Naive thymus-derived CD4-positive, alpha-beta T cell (primary cell): ENCODE measurements at regions not wholly inside any gene's neighbourhood (a gene's known extent, or its start where the extent isn't known, plus 50 kb on each side); places are given as distances from the start of the nearest gene placed in this dataset.

ENCODE experiments used
- ATAC-seq: fragments of 150-1000 bp; cut with Tn5 transposase; 2 replicates; pipeline ENCODE4 v1.10.0; 2021; ENCODE audit warnings: mild to moderate bottlenecking, moderate library complexity
- CTCF ChIA-PET: fragments of 350-600 bp; sonication (Branson Sonifier 250); formaldehyde crosslinking; loops from one replicate; lab custom pipeline; 2021; ENCODE audit warnings: antibody characterized with exemption; lab: Charles Lee
- POLR2A ChIA-PET: fragments of 350-600 bp; sonication (Branson Sonifier 250); formaldehyde crosslinking; loops from one replicate; lab custom pipeline; 2021; ENCODE audit warnings: antibody characterized with exemption, inconsistent platforms; lab: Charles Lee
- DNase-seq, 9 donors: peaks; one replicate each; pipeline versions ENCODE4 v3.0.0 to v3.0.0-alpha.2; 2020 to 2022; ENCODE audit warnings: mixed read lengths in 1 of 9
- H3K27ac ChIP-seq: one replicate; pipeline ENCODE4 v1.7.0; 2013; ENCODE audit warnings: mild to moderate bottlenecking, low read depth, low read length, moderate library complexity
- H3K27me3 ChIP-seq, 2 donors: one replicate each; pipeline ENCODE4 v1.7.0; 2013; ENCODE audit warnings: low read length in 2 of 2, mild to moderate bottlenecking in 2 of 2, moderate library complexity in 2 of 2; ENCODE audit not compliant: control insufficient read depth in 2 of 2, insufficient read depth in 2 of 2
- H3K36me3 ChIP-seq, 3 experiments: 1 replicate in 2 of 3; 2 replicates in 1 of 3; pipeline ENCODE4 v1.7.0; 2013; ENCODE audit warnings: low read length in 3 of 3, mild to moderate bottlenecking in 3 of 3, moderate library complexity in 1 of 3; ENCODE audit not compliant: insufficient read depth in 3 of 3, control insufficient read depth in 2 of 3
- H3K4me1 ChIP-seq, 2 donors: one replicate each; pipeline ENCODE4 v1.7.0; 2013; ENCODE audit warnings: low read length in 2 of 2, mild to moderate bottlenecking in 2 of 2, moderate library complexity in 1 of 2; ENCODE audit not compliant: control insufficient read depth in 2 of 2, insufficient read depth in 2 of 2
- H3K4me3 ChIP-seq: 2 replicates; pipeline ENCODE4 v1.7.0; 2013; ENCODE audit warnings: mild to moderate bottlenecking, low read length
- H3K9me3 ChIP-seq, 3 experiments: 1 replicate in 2 of 3; 2 replicates in 1 of 3; pipeline ENCODE4 v1.7.0; 2013; ENCODE audit warnings: low read length in 3 of 3; ENCODE audit not compliant: control insufficient read depth in 2 of 3
- H3K27ac Mint-ChIP-seq, 9 donors: one replicate each; pipeline ENCODE4 v1.8.0; 2020 to 2022; ENCODE audit warnings: mixed read lengths in 9 of 9, mild to moderate bottlenecking in 8 of 9, moderate library complexity in 5 of 9, inconsistent platforms in 2 of 9
- H3K27me3 Mint-ChIP-seq, 5 donors: one replicate each; pipeline ENCODE4 v1.8.0; 2021 to 2022; ENCODE audit warnings: mixed read lengths in 5 of 5, mild to moderate bottlenecking in 1 of 5
- H3K36me3 Mint-ChIP-seq, 5 donors: one replicate each; pipeline ENCODE4 v1.8.0; 2020 to 2022; ENCODE audit warnings: mixed read lengths in 5 of 5, mild to moderate bottlenecking in 3 of 5, inconsistent platforms in 1 of 5
- H3K4me1 Mint-ChIP-seq, 7 donors: one replicate each; pipeline ENCODE4 v1.8.0; 2020 to 2022; ENCODE audit warnings: mixed read lengths in 7 of 7, mild to moderate bottlenecking in 3 of 7, inconsistent platforms in 1 of 7
- H3K4me3 Mint-ChIP-seq, 10 donors: one replicate each; pipeline ENCODE4 v1.8.0; 2020 to 2022; ENCODE audit warnings: mild to moderate bottlenecking in 10 of 10, mixed read lengths in 10 of 10, moderate library complexity in 6 of 10, inconsistent platforms in 2 of 10
- H3K9me3 Mint-ChIP-seq, 11 donors: one replicate each; pipeline ENCODE4 v1.8.0; 2020 to 2022; ENCODE audit warnings: mixed read lengths in 11 of 11, mild to moderate bottlenecking in 4 of 11, inconsistent platforms in 1 of 11, moderate library complexity in 1 of 11
- intact Hi-C, 2 donors: fragments of 100-400 bp; cut with micrococcal nuclease; formaldehyde crosslinking; loops; one replicate each; pipeline ENCODE4 v1.15.1; 2023

DNA sequence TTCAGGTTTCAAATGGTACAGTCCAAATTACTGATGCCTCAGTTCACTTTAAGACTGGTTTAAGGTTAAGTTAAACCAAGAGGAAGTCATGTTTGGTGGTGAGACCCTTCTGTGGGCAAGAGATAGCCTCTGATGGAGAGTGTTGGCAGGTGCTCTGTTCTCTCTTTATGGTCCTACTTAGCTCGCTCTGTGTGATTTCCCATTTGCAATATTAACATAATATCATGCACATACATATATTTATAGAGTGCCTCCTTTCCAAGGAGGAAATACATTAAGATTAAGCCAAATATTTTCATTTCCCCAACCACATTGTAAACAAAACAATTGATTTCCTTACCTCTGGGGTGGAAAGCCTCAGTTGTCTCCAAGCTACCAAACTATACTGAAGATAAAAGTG is 222.4 kb downstream of the PIK3C3 start:
- Histone ChIP-seq H3K9me3 (no peaks in the 10 kb centered on the region), H3K27ac (no peak overlapping the region), H3K4me1 (no peaks in the 10 kb centered on the region), H3K4me3 (no peak overlapping the region), H3K27me3 (no peaks in the 10 kb centered on the region), H3K36me3 (no peaks in the 10 kb centered on the region)
- DNase-seq = no peak
- Mint-ChIP-seq H3K4me3 (no peak overlapping the region), H3K27ac (no peak overlapping the region), H3K36me3 (no peaks in the 10 kb centered on the region), H3K9me3 (peaks cover 0 to 2% (median 0%) of the 10 kb centered on the region in 11 donors), H3K27me3 (no peaks in the 10 kb centered on the region), H3K4me1 (peaks cover 0 to 4% (median 0%) of the 10 kb centered on the region in 7 donors)
- CTCF ChIA-PET = no interaction called here
- intact Hi-C loops = no loop called here
- POLR2A ChIA-PET = no interaction called here
- ATAC-seq = no peak

DNA sequence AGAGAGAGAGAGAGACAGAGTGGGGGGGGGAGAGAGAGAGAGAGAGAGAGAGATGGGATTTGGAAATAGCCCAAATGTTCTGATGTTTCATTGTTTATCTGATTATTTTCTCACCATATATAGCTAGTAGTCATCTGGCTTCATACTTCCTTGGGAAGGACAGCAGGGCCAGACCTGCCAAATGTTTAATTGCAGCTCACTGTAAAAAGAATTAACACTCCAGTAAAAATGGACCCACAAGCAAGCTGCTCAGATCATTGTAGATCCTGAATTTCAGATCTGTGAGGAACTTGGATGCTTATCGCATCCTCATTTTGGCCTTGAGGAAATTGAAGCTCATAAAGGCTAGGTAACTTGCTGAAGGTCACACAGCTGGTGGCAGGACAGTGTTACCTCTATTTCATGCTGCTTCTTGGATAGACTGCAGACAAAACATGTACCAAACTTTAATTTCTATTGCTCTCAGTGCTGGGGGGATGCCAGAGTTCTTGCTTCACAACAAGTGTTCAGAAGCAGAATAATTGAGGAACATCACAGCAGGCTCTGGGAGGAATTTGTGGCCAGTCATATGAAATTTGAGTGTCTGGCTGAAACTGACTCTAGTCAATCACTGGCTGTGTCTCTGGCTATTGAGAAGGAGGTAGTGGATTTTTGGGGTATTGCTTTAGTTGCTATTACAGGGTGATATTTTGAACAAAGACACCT is 223.5 kb downstream of the PIK3C3 start:
- H3K36me3 Mint-ChIP-seq = no peaks in the 10 kb centered on the region
- H3K4me3 ChIP-seq = no peak overlapping the region
- POLR2A ChIA-PET = no interaction called here

GRCh38 chr18:42179542-42180121 is 224.6 kb downstream of the PIK3C3 start:
- no peaks in the 10 kb centered on the region for H3K4me1 ChIP-seq
- ATAC-seq (no peak), DNase-seq (no peak)
- CTCF ChIA-PET = no interaction called here
- intact Hi-C loops = no loop called here
- Mint-ChIP-seq H3K27ac (no peak overlapping the region), H3K27me3 (no peaks in the 10 kb centered on the region), H3K9me3 (peaks cover 0 to 2% (median 0%) of the 10 kb centered on the region in 11 donors), H3K4me1 (peaks cover 0 to 4% (median 0%) of the 10 kb centered on the region in 7 donors), H3K4me3 (no peak overlapping the region), H3K36me3 (no peaks in the 10 kb centered on the region)
- no peak overlapping the region for H3K4me3 ChIP-seq
- H3K36me3 ChIP-seq = no peaks in the 10 kb centered on the region
- H3K27ac ChIP-seq = no peak overlapping the region
- POLR2A ChIA-PET = no interaction called here
- no peaks in the 10 kb centered on the region for H3K9me3 ChIP-seq
- no peaks in the 10 kb centered on the region for H3K27me3 ChIP-seq

More for the DNA sequence above, 223.5 kb downstream of the PIK3C3 start:
- Histone ChIP-seq H3K27ac (no peak overlapping the region), H3K4me1 (no peaks in the 10 kb centered on the region), H3K36me3 (no peaks in the 10 kb centered on the region), H3K9me3 (no peaks in the 10 kb centered on the region), H3K27me3 (no peaks in the 10 kb centered on the region)
- CTCF ChIA-PET = no interaction called here
- Mint-ChIP-seq H3K4me3 (no peak overlapping the region), H3K4me1 (peaks cover 0 to 4% (median 0%) of the 10 kb centered on the region in 7 donors), H3K9me3 (peaks cover 0 to 2% (median 0%) of the 10 kb centered on the region in 11 donors), H3K27me3 (no peaks in the 10 kb centered on the region), H3K27ac (no peak overlapping the region)
- DNase-seq (no peak), ATAC-seq (no peak)
- intact Hi-C loops = no loop called here

DNA sequence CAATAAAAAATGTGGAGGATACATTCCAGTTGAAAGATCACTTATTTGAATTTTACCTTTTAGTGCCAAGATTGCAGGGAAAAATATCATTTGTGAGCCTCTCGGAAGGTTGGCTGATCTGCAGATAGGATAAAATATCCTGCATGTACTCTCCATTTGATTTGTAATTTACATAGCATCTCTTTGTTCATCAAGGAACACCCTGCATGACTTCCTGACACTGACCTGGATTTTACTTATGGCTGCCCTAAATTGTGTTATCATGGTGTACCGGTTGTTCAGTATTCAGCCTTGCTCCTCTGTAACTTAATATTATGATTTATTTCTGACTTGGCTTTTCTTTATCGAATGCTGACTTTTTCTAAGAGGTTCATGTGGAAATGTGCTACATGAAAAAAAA is 226.4 kb downstream of the PIK3C3 start:
- no peaks in the 10 kb centered on the region for H3K36me3 Mint-ChIP-seq
- peaks cover 0 to 4% (median 0%) of the 10 kb centered on the region in 7 donors for H3K4me1 Mint-ChIP-seq
- H3K27me3 Mint-ChIP-seq = no peaks in the 10 kb centered on the region
- Histone ChIP-seq H3K4me3 (no peak overlapping the region), H3K4me1 (no peaks in the 10 kb centered on the region), H3K36me3 (no peaks in the 10 kb centered on the region), H3K27ac (no peak overlapping the region), H3K27me3 (no peaks in the 10 kb centered on the region), H3K9me3 (no peaks in the 10 kb centered on the region)
- no peak overlapping the region for H3K4me3 Mint-ChIP-seq
- DNase-seq = no peak
- no peak overlapping the region for H3K27ac Mint-ChIP-seq
- ATAC-seq = no peak
- intact Hi-C loops = no loop called here
- H3K9me3 Mint-ChIP-seq = peaks cover 0 to 2% (median 0%) of the 10 kb centered on the region in 11 donors
- POLR2A ChIA-PET = no interaction called here
- CTCF ChIA-PET = no interaction called here

GRCh38 chr18:42182728-42183700 is 228.0 kb downstream of the PIK3C3 start:
- H3K27ac ChIP-seq = no peak overlapping the region
- H3K36me3 ChIP-seq = no peaks in the 10 kb centered on the region
- no peak overlapping the region for H3K4me3 ChIP-seq
- H3K4me1 Mint-ChIP-seq = peaks cover 0 to 3% (median 0%) of the 10 kb centered on the region in 7 donors
- ATAC-seq (no peak), DNase-seq (no peak)
- H3K27ac Mint-ChIP-seq = no peak overlapping the region
- intact Hi-C loops = no loop called here
- H3K9me3 Mint-ChIP-seq = peaks cover 0 to 2% (median 0%) of the 10 kb centered on the region in 11 donors
- POLR2A ChIA-PET = no interaction called here
- no peak overlapping the region for H3K4me3 Mint-ChIP-seq
- no peaks in the 10 kb centered on the region for H3K4me1 ChIP-seq
- CTCF ChIA-PET = no interaction called here
- no peaks in the 10 kb centered on the region for H3K27me3 Mint-ChIP-seq
- no peaks in the 10 kb centered on the region for H3K27me3 ChIP-seq
- H3K9me3 ChIP-seq = no peaks in the 10 kb centered on the region
- peaks cover 0 to 6% (median 0%) of the 10 kb centered on the region in 5 donors for H3K36me3 Mint-ChIP-seq

GRCh38 chr18:42183746-42184145 is 228.7 kb downstream of the PIK3C3 start:
- H3K27ac ChIP-seq = no peak overlapping the region
- H3K9me3 ChIP-seq = no peaks in the 10 kb centered on the region
- ChIA-PET POLR2A (no interaction called here), CTCF (no interaction called here)
- DNase-seq (no peak), ATAC-seq (no peak)
- H3K4me1 ChIP-seq = no peaks in the 10 kb centered on the region
- intact Hi-C loops = no loop called here
- no peak overlapping the region for H3K27ac Mint-ChIP-seq
- no peaks in the 10 kb centered on the region for H3K27me3 Mint-ChIP-seq
- H3K4me1 Mint-ChIP-seq = peaks cover 0 to 1% (median 0%) of the 10 kb centered on the region in 7 donors
- H3K4me3 ChIP-seq = no peak overlapping the region
- H3K36me3 ChIP-seq = no peaks in the 10 kb centered on the region
- peaks cover 0 to 2% (median 0%) of the 10 kb centered on the region in 11 donors for H3K9me3 Mint-ChIP-seq
- no peak overlapping the region for H3K4me3 Mint-ChIP-seq
- H3K27me3 ChIP-seq = no peaks in the 10 kb centered on the region
- H3K36me3 Mint-ChIP-seq = peaks cover 0 to 6% (median 0%) of the 10 kb centered on the region in 5 donors
